ENCODE measurements at regions not wholly inside any gene's neighbourhood (a gene's known extent, or its start where the extent isn't known, plus 50 kb on each side); places are given as distances from the start of the nearest gene placed in this dataset.

DNA sequence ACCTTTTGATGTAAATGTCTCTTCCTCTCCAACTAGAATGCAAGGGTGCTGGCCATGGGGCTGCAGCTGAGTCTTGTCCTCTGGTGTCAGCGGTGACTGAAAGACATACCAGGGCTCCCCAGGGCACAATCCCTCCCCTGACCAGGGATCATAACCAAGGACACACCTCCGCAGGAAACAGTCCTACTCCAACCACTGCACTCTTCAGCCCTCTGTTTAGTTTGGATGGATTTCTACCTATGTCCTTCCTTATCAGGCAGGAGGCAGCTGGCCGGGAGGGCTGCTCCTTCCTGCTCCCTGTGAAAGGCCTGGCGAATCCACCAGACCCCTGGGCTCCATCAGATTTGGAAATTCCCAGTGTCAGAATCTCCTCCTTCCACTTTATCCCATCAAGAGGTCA is 185.2 kb upstream of the ID2 start:
- TF ChIP-seq CTCF (IDR thresholded peaks at IDR 0.05), result no peak
- no peak for TF ChIP-seq POLR2A (IDR thresholded peaks at IDR 0.05)

Data from heart left ventricle (tissue), 13 donors.